Adipose tissue (tissue), 3 donors: ENCODE measurements at regions not wholly inside any gene's neighbourhood (a gene's known extent, or its start where the extent isn't known, plus 50 kb on each side); places are given as distances from the start of the nearest gene placed in this dataset.

Source experiments
- H3K27ac ChIP-seq: one replicate; pipeline ENCODE4 v1.5.1; 2013; ENCODE audit warnings: low read depth, low read length
- WGBS, 3 donors: extraction: QIAGEN DNeasy Blood & Tissue Kit; methylation state at CpG; one replicate each; pipeline ENCODE4 v1.1.7; 2013; 5-methylcytosine and 5-hydroxymethylcytosine counted together
- donor health status: healthy with polysubstance abuse.
- donor health status: Bipolar disorder and iron deficiency.
- donor health status: healthy.

DNA sequence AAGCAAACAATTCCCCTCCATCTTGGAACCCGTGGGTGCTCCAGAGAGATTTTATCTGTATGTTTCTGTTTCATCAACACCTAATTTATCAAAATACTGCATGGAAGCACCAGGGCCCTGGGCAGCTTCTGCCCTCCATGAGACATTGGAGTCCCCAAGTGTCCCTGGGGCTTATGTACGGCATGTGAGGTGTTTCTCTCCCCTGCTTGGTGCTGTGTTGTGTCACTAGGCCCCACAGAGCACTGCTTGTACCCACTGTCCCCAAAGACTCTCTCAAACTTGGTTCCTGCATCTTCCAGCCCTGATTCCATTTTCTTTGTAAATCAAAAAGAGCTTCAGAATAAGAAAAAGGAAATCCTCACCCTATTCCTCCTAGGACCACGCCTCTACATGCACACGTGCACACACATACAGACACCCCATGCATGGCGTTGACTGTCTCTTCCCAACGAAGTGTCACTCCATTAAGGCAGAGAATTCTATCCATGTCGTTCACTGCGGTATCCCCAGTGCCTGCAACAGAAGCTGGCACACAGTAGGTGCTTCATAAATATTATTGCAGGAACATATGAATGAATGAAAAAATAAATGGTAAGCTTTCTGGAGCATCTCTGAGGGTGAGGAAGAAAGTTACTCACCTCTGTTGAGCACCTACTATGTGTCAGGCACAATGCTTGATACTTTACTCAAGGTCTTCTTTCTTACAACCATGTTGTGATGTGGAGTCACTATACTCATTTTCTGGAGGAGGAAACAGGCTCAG is 191.6 kb downstream of the DICER1 start:
- no peak overlapping the region for H3K27ac ChIP-seq
- 91% methylated on average over 8 of the region's 8 CpGs for WGBS, 3 donors

DNA sequence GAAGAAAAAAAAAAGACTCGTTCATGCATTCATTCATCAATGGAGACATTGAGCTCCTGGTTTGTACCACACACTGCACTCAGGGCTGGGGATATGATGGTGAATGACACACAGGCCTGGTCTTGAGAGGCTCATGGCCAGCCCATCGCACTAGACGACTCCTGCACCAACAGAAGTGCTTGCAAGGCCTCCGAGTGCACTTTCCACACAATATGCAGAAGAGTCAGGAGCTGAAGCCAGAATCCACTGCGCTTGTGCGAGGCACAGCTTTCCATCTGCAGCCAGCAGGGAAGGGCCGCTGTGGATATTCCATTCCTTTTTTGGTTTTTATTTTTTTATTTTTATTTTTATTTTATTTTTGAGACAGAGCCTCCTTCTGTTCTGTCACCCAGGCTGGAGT is 192.4 kb downstream of the DICER1 start:
- H3K27ac ChIP-seq, result no peak overlapping the region
- 84 to 94% (median 93%) methylated on average over 7 of the region's 7 CpGs for WGBS, 3 donors

DNA sequence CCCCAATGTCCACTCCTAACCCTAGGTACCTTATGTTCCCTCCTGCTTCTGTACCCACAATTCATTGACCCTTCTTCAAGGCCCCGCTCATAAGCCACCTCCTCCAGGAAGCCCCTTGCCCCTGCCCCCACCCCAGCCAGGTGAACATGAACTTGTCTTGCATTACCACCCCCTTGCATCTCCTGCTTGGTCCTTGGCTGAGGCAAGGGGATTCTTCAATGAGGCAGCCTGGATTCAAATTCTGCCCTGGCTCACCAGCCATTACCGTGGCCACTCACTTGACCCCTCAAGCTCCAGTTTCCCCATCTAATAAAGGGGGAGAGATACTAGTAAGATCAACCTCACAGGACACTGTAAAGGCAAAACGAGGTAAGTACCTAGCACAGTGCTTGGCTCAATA is 193.1 kb downstream of the DICER1 start:
- H3K27ac ChIP-seq, result no peak overlapping the region
- whole genome bisulfite sequencing, 3 donors, result 84 to 91% (median 89%) methylated on average over 3 of the region's 3 CpGs

- 73 to 91% (median 90%) methylated on average over 8 of the region's 8 CpGs for WGBS, 3 donors
These were observed 193.1 kb upstream of the GSC start for GRCh38 chr14:94963051-94963450.

GRCh38 chr14:94962166-94962575 is 192.3 kb upstream of the GSC start:
- 41 to 63% (median 62%) methylated on average over 7 of the region's 7 CpGs for WGBS, 3 donors
- no peak overlapping the region for H3K27ac ChIP-seq

More at GRCh38 chr14:94963051-94963450, 193.1 kb upstream of the GSC start:
- no peak overlapping the region for H3K27ac ChIP-seq

GRCh38 chr14:94961386-94962165 is 191.7 kb upstream of the GSC start:
- no peak overlapping the region for H3K27ac ChIP-seq
- 49 to 60% (median 58%) methylated on average over 19 of the region's 19 CpGs for WGBS, 3 donors

DNA sequence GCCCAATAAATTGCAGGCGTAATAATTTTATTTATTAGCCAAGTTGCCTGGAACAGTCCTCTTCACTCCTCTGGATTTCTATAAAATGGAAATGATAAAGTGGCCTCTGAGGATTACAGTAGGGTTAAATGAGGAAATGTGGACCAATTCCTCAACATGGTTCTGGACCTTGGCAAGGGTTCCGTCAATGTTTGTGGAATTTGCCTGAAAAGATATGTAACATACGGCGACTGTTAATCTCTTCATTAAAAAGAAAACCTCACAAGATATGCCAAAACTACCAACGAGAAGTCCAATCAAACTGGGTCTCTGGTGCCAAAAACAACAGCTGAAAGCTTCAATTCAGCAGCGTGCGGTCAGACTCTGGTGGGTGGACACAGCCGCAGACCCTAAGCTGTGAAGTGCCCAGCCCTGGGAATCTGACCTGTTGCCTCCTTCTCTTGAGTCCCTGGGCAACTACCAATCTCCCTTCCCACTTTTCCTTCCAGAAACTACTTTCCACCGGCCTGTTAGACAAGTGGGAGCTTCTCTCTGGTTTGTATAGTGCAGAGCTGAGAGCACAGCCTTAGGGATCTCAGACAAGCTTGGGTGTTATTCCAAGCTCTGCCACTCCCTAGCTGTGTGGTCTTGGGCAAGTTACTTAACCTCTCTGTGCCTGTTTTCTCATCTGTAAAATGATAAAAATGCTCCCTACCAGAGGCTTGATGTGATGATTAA is 190.5 kb upstream of the GSC start:
- 26 to 58% (median 52%) methylated on average over 9 of the region's 9 CpGs for WGBS, 3 donors
- no peak overlapping the region for H3K27ac ChIP-seq

- H3K27ac ChIP-seq, result no peak overlapping the region
- 85 to 89% (median 86%) methylated on average over 12 of the region's 12 CpGs for WGBS, 3 donors
These were observed 183.8 kb upstream of the GSC start for GRCh38 chr14:94953541-94954260.

GRCh38 chr14:94952097-94952496 is 182.2 kb upstream of the GSC start:
- H3K27ac ChIP-seq, result no peak overlapping the region
- WGBS, 3 donors, result 74 to 80% (median 76%) methylated on average over 7 of the region's 7 CpGs

DNA sequence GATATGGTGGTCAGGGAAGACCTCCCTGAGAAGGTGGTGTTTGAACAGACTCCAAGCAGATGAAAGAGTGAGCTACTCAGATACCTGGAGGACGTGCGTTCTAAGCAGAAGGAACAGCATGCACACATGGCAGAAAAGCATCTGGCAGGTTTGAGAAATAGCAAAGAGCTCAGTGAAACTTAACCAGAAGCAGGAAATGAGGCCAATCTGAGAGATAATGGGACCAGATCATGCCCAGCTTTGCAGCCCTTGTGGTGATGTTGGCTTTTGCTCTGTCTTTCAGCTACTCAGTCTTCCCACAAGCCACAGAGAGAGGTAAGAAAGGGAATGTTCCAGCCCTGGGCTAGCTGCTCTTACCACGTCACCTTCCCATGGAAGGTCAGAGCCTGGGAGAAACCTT is 176.3 kb upstream of the GSC start:
- WGBS, 3 donors, result 74 to 86% (median 83%) methylated on average over 3 of the region's 3 CpGs
- no peak overlapping the region for H3K27ac ChIP-seq

DNA sequence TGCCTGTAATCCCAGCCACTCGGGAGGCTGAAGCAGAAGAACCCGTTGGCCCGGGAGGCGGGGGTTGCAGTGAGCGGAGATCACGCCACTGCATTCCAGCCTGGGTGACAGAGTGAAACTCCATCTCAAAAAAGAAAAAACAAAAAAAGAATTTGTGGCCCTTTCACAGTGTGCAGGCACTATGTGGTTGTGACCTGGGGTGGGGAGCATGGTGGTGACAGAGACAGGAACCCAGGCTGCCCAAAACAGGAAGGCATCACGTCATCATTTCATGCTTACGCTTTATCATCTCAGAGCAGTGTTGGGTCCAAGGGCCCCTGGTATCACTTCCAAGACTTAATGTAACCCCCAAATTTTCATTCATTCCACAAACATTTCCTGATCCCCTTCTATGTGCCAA is 175.7 kb upstream of the GSC start:
- H3K27ac ChIP-seq, result no peak overlapping the region
- WGBS, 3 donors, result 76 to 91% (median 83%) methylated on average over 8 of the region's 8 CpGs

DNA sequence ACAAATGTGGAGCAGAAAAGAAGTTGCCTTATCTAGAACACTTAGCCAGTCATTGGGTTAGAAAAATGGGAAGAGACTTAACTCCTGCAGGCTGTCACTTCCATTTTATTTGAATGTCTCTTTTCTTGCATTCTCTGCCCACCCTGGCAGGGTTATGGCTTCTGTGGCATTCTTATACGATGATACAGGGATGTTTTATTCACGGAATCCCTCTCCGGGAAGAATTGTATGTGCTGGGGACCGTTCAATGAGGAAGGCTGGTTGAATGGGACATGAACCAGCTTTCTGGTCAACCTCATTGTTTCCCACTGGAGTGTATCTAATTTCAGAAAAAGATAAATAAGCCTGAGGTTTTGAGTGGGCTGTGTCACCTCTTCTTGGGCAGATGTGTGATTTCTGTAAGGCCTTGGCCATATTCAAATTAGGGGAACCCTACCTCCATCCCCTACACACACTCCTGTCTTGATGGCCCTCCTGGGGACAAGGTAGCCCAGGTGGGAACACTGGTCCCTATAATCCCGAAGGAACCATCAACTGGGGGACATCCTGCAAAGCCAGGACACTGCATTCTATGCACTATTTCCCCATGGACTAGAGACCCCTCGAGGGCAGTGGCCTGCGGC is 174.8 kb upstream of the GSC start:
- H3K27ac ChIP-seq, result no peak overlapping the region
- WGBS, 3 donors, result 92 to 95% (median 92%) methylated on average over 7 of the region's 7 CpGs

- 76 to 86% (median 84%) methylated on average over 4 of the region's 4 CpGs for WGBS, 3 donors
These were observed 172.7 kb upstream of the GSC start for GRCh38 chr14:94942601-94943000.

GRCh38 chr14:94941311-94941710 is 171.4 kb upstream of the GSC start:
- WGBS, 3 donors, result 85 to 90% (median 86%) methylated on average over 5 of the region's 5 CpGs
- H3K27ac ChIP-seq, result no peak overlapping the region

More at GRCh38 chr14:94942601-94943000, 172.7 kb upstream of the GSC start:
- no peak overlapping the region for H3K27ac ChIP-seq

DNA sequence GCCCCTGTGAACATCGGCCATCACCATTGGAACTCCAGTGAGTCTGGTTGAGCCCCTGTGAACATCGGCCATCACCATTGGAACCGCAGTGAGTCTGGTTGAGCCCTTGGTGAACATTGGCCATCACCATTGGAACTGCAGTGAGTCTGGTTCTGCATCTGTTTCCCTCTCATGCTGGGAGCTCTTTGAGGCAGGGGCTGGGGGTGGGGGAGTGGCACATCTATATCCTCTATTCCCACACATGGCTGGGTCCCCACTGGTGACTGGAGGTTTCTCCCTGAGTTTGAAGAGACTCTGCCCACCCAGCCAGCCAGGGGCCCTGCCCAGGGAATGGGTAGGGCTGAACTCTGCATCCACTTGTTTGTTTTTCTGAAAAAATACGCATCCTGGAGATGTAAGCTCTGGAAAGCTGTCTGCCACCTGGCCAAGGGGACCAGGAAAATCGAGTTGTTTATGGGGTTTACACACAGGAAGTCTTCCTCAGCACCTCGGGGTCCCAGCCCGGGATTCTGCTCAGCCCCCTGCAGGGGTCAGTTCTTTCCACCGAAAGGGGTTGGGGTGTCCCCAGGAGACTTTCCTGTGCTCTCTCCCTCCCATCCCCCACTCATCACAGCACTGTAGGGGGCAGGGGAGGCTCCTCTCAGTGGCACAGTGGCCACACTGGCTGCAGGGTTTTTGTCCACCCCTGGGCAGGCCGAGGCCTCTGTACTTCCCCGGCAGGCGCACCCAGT is 170.5 kb upstream of the GSC start:
- WGBS, 3 donors, result 84 to 86% (median 85%) methylated on average over 11 of the region's 11 CpGs
- no peak overlapping the region for H3K27ac ChIP-seq

DNA sequence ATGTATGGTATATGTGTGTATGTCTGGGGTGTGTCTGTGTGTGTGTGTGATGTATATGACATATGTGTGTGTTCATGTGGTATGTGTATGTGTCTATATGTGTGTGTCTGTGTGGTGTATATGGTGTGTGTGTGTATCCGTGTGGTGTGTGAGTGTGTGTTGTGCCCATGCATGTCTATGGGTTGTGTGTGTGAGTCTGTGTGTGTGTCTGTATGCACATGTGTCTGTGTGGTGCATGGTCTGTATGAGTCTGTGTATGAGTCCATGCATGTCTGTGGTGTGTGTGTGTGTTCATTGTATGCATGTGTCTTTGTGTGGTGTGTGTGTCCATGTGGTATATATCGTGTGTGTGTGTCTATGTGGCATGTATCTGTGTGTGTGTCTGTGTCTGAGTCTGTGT is 168.1 kb upstream of the GSC start:
- no peak overlapping the region for H3K27ac ChIP-seq
- 92 to 100% (median 98%) methylated on average over 2 of the region's 2 CpGs for WGBS, 3 donors

DNA sequence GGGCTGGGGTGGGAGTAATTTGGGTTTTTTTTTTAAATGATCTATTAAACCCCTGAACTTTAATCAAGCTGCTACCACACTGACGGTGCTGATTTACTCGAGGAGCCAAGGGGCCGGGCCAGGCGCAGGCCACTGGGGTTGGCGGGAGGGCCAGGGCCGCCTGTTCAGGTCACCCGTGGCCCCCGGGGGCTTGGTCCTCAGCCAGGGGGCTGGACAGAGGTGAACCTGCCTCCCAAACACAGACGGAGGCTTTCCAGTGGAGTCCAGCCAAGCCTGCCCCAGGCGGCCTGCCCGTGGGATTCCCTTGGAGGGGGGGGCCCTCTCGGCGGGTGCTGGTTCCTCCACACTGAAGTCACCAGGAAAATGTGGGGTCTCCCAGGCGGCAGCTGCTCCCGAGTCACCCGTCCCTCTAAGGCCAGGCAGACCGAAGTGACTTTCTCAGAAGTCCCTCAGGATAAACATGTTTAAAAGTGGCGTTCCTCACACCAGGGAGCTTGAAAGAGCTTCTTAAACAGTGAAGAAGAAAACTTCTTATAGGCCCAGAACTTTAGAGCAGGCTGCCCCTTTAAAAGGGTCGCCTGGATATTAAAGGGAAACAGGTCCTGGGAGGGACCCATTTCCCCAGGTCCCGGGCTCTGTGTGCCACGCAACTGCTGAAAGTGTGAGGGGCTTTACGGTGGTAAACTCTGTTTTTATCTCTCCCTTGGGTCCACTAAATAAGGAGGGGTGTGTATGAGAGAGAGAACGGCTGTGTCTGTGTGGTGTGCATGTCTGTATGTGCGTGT is 167.2 kb upstream of the GSC start:
- 37 to 45% (median 40%) methylated on average over 24 of the region's 24 CpGs for WGBS, 3 donors
- H3K27ac ChIP-seq, result no peak overlapping the region
